AG09319 (cell line): ENCODE measurements at regions not wholly inside any gene's neighbourhood (a gene's known extent, or its start where the extent isn't known, plus 50 kb on each side); places are given as distances from the start of the nearest gene placed in this dataset.

Source experiments
- DNase-seq: peaks from one replicate; pipeline ENCODE4 v3.0.0-alpha.2; 2010; ENCODE audit warnings: low read depth; ENCODE audit errors: extremely low read depth
- TF ChIP-seq, protein P1 (sequence below): IDR thresholded peaks from 2 replicates; pipeline ENCODE4 v1.5.1; 2011; ENCODE audit warnings: low read depth, mild to moderate bottlenecking, inconsistent platforms, low read length, moderate library complexity

GRCh38 chr11:91850021-91850420 is 374.6 kb upstream of the FAT3 start:
- no peak for DNase-seq
- TF ChIP-seq, protein P1, sequence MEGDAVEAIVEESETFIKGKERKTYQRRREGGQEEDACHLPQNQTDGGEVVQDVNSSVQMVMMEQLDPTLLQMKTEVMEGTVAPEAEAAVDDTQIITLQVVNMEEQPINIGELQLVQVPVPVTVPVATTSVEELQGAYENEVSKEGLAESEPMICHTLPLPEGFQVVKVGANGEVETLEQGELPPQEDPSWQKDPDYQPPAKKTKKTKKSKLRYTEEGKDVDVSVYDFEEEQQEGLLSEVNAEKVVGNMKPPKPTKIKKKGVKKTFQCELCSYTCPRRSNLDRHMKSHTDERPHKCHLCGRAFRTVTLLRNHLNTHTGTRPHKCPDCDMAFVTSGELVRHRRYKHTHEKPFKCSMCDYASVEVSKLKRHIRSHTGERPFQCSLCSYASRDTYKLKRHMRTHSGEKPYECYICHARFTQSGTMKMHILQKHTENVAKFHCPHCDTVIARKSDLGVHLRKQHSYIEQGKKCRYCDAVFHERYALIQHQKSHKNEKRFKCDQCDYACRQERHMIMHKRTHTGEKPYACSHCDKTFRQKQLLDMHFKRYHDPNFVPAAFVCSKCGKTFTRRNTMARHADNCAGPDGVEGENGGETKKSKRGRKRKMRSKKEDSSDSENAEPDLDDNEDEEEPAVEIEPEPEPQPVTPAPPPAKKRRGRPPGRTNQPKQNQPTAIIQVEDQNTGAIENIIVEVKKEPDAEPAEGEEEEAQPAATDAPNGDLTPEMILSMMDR: no peak

DNA sequence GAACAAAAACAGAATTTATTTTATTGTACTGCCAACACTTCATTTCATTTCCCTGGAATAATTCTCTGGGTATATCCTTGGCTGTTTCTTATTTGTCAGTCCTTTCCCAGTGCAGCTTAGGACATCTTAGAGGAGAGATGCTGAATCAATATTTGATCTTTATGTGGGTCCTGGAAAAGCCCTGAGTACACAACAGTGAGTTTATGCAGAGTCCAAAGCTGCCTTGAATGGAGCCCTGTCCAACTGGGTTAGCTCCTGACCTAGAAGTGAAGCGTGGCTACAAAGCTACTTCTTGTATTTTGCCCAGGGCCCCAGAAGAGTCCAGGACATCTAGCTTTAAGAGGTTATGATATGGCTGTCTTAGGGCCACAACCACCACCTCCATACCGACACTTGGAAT is 378.0 kb upstream of the FAT3 start:
- TF ChIP-seq, protein P1: no peak
- DNase-seq: no peak

GRCh38 chr11:91846002-91846401 is 378.6 kb upstream of the FAT3 start:
- DNase-seq: no peak
- TF ChIP-seq, protein P1: no peak

DNA sequence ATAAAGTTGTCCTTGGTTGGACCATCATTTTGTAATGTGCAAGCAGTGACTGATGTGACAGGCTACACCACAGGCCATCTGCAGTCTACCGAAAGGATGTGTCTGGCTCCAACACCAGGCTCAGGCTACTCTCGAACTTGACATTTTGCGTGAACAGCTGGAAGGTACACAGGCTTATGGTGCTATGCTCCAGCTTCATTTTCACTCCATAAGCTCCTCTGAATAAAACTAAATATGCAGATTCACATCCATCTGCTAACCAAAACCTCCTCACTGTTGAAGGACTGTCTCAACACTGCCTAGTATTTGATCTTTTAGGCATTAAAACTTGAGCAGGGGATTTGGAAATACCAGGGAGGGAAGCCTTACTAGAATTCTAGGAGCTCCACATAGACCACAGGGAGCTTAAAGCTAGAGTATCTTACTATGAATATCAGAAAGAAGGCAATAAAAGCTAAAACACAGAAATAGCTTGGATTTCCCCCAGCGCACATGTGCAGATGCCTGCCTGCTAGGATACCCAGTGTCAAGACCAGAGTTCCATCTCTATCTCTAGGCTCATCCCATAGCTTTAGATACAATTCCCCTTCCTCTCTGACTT is 383.9 kb upstream of the FAT3 start:
- no peak for DNase-seq
- TF ChIP-seq, protein P1: no peak

- no peak for DNase-seq
- TF ChIP-seq, protein P1: no peak
Observed at GRCh38 chr11:91837411-91838330, 386.9 kb upstream of the FAT3 start.

DNA sequence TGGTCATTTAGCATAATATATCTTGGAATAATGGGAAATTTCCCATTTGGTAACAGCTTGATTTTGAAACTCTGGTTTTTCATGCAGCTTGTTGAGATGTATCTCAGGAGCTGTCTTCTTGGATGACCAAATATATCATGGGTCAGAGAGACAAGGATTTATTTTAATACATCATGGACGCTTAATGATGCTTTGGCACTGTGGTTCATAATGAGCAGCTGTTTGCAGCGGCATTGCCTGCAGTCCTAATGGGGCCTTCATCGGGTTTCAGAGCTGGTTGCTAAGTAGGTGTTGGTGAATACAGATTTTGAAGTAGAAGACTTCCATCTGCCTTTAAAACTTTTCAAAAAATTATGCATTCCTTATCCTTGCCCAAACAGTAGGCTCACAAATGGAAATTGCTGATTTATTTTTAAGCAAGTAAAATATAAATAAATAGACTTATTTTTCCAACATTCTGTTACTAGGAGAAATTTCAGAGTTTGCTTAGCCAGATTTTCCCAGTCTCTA is 389.5 kb upstream of the FAT3 start:
- TF ChIP-seq, protein P1: no peak
- DNase-seq: no peak

- TF ChIP-seq, protein P1: no peak
- no peak for DNase-seq
Observed at GRCh38 chr11:91828901-91829300, 395.7 kb upstream of the FAT3 start.
